ENCODE measurements at regions not wholly inside any gene's neighbourhood (a gene's known extent, or its start where the extent isn't known, plus 50 kb on each side); places are given as distances from the start of the nearest gene placed in this dataset.

GRCh38 chr5:30581198-30581935 is 612.1 kb upstream of the CDH6 start:
- intact Hi-C loops (cut with micrococcal nuclease): no loop called here
- no peak for TF ChIP-seq CTCF (IDR thresholded peaks at IDR 0.05; ENCODE audit: borderline replicate concordance)
- no peak overlapping the region for H3K27ac ChIP-seq (replicated peaks)
- no peaks in the 10 kb centered on the region for H3K36me3 ChIP-seq
- no peaks in the 10 kb centered on the region for H3K27me3 ChIP-seq (ENCODE audit: low read depth)
- peaks cover 4% of the 10 kb centered on the region for H3K9me3 ChIP-seq (replicated peaks)
- no peak overlapping the region for H3K4me3 ChIP-seq
- H3K4me1 ChIP-seq: no peaks in the 10 kb centered on the region
- no peak for DNase-seq

- Histone ChIP-seq H3K4me1 (no peaks in the 10 kb centered on the region), H3K36me3 (no peaks in the 10 kb centered on the region), H3K27me3 (ENCODE audit: low read depth) (no peaks in the 10 kb centered on the region), H3K27ac (replicated peaks) (no peak overlapping the region), H3K9me3 (replicated peaks) (peaks cover 4% of the 10 kb centered on the region), H3K4me3 (no peak overlapping the region)
- no peak for DNase-seq
- TF ChIP-seq CTCF (IDR thresholded peaks at IDR 0.05; ENCODE audit: borderline replicate concordance): no peak
- intact Hi-C loops (cut with micrococcal nuclease): no loop called here
These were observed 618.7 kb upstream of the CDH6 start for GRCh38 chr5:30574761-30575160.

GRCh38 chr5:30572279-30572678 is 621.2 kb upstream of the CDH6 start:
- no peak for TF ChIP-seq CTCF (IDR thresholded peaks at IDR 0.05; ENCODE audit: borderline replicate concordance)
- Histone ChIP-seq H3K4me1 (no peaks in the 10 kb centered on the region), H3K27ac (replicated peaks) (no peak overlapping the region), H3K4me3 (no peak overlapping the region), H3K36me3 (no peaks in the 10 kb centered on the region), H3K27me3 (ENCODE audit: low read depth) (no peaks in the 10 kb centered on the region), H3K9me3 (replicated peaks) (peaks cover 2% of the 10 kb centered on the region)
- intact Hi-C loops (cut with micrococcal nuclease): no loop called here
- DNase-seq: no peak

GRCh38 chr5:30561771-30562170 is 631.7 kb upstream of the CDH6 start:
- no peak for TF ChIP-seq CTCF (IDR thresholded peaks at IDR 0.05; ENCODE audit: borderline replicate concordance)
- H3K27ac ChIP-seq (replicated peaks): no peak overlapping the region
- no peak for DNase-seq
- intact Hi-C loops (cut with micrococcal nuclease): no loop called here
- H3K36me3 ChIP-seq: no peaks in the 10 kb centered on the region
- no peaks in the 10 kb centered on the region for H3K4me1 ChIP-seq
- no peaks in the 10 kb centered on the region for H3K9me3 ChIP-seq (replicated peaks)
- no peak overlapping the region for H3K4me3 ChIP-seq
- H3K27me3 ChIP-seq (ENCODE audit: low read depth): no peaks in the 10 kb centered on the region

- Histone ChIP-seq H3K27me3 (ENCODE audit: low read depth) (no peaks in the 10 kb centered on the region), H3K36me3 (no peaks in the 10 kb centered on the region), H3K27ac (replicated peaks) (no peak overlapping the region), H3K4me3 (no peak overlapping the region), H3K9me3 (replicated peaks) (no peaks in the 10 kb centered on the region), H3K4me1 (no peaks in the 10 kb centered on the region)
- TF ChIP-seq CTCF (IDR thresholded peaks at IDR 0.05; ENCODE audit: borderline replicate concordance): no peak
- intact Hi-C loops (cut with micrococcal nuclease): no loop called here
- no peak for DNase-seq
These were observed 641.9 kb upstream of the CDH6 start for GRCh38 chr5:30551618-30552017.

All from left ventricle myocardium inferior (tissue), 1 donor.